Lower lobe of right lung (tissue), 2 donors: ENCODE measurements at regions not wholly inside any gene's neighbourhood (a gene's known extent, or its start where the extent isn't known, plus 50 kb on each side); places are given as distances from the start of the nearest gene placed in this dataset.
"Not testable (repeated sequence)": the region's sequence is repeated elsewhere in the genome, so short reads cannot be mapped to it uniquely, and the experiment has no call there.

Source experiments
- ATAC-seq, 2 donors: fragments of 200-7000 bp; cut with Tn5 transposase; one replicate each; pipeline ENCODE4 v1.9.1; 2020 to 2022; ENCODE audit warnings: mild to moderate bottlenecking in 2 of 2, moderate library complexity in 2 of 2
- DNase-seq: peaks from one replicate; pipeline ENCODE4 v3.0.0-alpha.2; 2020
- H3K27ac ChIP-seq: fragments of 200-600 bp; one replicate; pipeline ENCODE4 v1.8.0; 2022
- H3K27me3 ChIP-seq: fragments of 200-600 bp; one replicate; pipeline ENCODE4 v1.8.0; 2022; ENCODE audit warnings: low read depth
- H3K36me3 ChIP-seq: fragments of 200-600 bp; one replicate; pipeline ENCODE4 v1.8.0; 2022; ENCODE audit warnings: mild to moderate bottlenecking
- H3K4me1 ChIP-seq: fragments of 200-600 bp; one replicate; pipeline ENCODE4 v1.8.0; 2022
- H3K4me3 ChIP-seq: fragments of 200-600 bp; one replicate; pipeline ENCODE4 v1.8.0; 2022; ENCODE audit warnings: mild to moderate bottlenecking
- H3K9me3 ChIP-seq: fragments of 200-600 bp; one replicate; pipeline ENCODE4 v1.8.0; 2022
- intact Hi-C: fragments of 100-400 bp; cut with DNase I; formaldehyde crosslinking; loops from one replicate; pipeline ENCODE4 v1.11.0; 2022
- TF ChIP-seq, protein P1 (sequence below): fragments of 200-600 bp; IDR thresholded peaks from one replicate; pipeline ENCODE4 v1.8.0; 2022; ENCODE audit warnings: antibody characterized with exemption, mild to moderate bottlenecking
- donor health status: DM: no; HTN: yes; CAD: no; lungs with severe emphysema.

DNA sequence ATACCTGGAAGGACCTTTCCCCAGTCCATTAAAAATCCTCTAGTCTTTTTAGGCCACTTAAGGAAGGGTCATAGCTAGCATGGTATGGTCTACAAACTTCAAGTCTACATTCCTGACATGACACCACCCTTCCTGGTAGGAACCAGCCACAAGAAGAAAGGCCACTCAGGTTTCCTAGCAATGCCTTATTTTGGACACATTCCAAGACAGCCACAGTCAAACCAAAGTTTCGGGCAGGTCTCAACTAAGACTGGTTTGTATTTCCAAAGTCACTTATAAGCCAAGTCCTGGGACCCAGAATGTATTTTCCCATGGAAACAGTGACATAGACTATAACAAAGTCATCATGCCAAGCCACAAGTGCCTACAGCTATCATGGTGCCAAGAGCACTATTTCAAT, 50.6 kb upstream of the SLC44A3 start:
- no peaks in the 10 kb centered on the region for H3K36me3 ChIP-seq
- no peaks in the 10 kb centered on the region for H3K9me3 ChIP-seq
- no peak overlapping the region for H3K27ac ChIP-seq
- intact Hi-C loops: no loop called here
- DNase-seq: no peak
- TF ChIP-seq, protein P1, sequence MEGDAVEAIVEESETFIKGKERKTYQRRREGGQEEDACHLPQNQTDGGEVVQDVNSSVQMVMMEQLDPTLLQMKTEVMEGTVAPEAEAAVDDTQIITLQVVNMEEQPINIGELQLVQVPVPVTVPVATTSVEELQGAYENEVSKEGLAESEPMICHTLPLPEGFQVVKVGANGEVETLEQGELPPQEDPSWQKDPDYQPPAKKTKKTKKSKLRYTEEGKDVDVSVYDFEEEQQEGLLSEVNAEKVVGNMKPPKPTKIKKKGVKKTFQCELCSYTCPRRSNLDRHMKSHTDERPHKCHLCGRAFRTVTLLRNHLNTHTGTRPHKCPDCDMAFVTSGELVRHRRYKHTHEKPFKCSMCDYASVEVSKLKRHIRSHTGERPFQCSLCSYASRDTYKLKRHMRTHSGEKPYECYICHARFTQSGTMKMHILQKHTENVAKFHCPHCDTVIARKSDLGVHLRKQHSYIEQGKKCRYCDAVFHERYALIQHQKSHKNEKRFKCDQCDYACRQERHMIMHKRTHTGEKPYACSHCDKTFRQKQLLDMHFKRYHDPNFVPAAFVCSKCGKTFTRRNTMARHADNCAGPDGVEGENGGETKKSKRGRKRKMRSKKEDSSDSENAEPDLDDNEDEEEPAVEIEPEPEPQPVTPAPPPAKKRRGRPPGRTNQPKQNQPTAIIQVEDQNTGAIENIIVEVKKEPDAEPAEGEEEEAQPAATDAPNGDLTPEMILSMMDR: no peak
- no peaks in the 10 kb centered on the region for H3K27me3 ChIP-seq
- no peak for ATAC-seq
- H3K4me3 ChIP-seq: no peak overlapping the region
- peaks cover 20% of the 10 kb centered on the region for H3K4me1 ChIP-seq

DNA sequence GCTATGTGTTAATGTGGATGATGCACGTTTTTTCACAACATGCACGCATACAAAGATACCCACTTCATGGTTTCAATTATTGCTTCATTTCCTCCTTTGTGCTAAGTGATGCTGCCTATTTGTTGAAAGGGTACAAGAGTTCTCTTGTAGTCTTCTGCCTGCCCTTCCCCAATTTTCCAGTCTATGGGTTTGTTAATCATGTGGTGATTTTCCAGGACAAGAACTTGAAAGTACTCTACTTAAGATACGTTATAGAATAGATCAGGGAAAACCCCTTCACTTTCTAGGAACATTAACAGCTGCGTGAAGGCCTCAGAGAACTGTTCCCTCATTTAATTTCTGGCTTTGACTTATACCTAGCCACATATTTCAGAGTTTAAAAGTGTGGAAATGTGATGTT, 52.1 kb upstream of the SLC44A3 start:
- intact Hi-C loops: no loop called here
- TF ChIP-seq, protein P1: no peak
- Histone ChIP-seq H3K4me3 (no peak overlapping the region), H3K36me3 (no peaks in the 10 kb centered on the region), H3K4me1 (peaks cover 9% of the 10 kb centered on the region), H3K27ac (no peak overlapping the region), H3K9me3 (no peaks in the 10 kb centered on the region), H3K27me3 (no peaks in the 10 kb centered on the region)
- DNase-seq (no peak), ATAC-seq (peak in 1 of 2 donors; percentile 35)

DNA sequence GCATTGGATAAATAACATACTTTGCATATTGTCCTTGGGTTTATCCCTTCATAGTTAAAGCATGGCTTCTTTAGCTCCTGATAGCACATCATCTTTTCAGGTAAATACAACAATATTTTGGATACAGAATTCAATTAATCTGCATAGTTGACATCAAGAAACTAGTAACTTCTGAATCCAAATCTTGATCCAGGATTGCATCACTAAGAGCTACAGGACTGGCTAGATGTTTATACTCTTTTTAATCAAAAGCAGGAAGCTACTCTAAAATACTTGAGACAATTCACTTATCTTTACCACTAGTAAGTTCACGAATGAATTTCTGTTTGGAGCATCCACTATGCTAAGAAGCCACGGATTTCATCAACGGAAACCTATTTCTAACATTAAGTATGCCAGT, 54.2 kb upstream of the SLC44A3 start:
- no peaks in the 10 kb centered on the region for H3K4me1 ChIP-seq
- H3K27me3 ChIP-seq: no peaks in the 10 kb centered on the region
- ATAC-seq (no peak), DNase-seq (no peak)
- intact Hi-C loops: no loop called here
- no peak overlapping the region for H3K4me3 ChIP-seq
- TF ChIP-seq, protein P1: no peak
- no peak overlapping the region for H3K27ac ChIP-seq
- no peaks in the 10 kb centered on the region for H3K9me3 ChIP-seq
- no peaks in the 10 kb centered on the region for H3K36me3 ChIP-seq

DNA sequence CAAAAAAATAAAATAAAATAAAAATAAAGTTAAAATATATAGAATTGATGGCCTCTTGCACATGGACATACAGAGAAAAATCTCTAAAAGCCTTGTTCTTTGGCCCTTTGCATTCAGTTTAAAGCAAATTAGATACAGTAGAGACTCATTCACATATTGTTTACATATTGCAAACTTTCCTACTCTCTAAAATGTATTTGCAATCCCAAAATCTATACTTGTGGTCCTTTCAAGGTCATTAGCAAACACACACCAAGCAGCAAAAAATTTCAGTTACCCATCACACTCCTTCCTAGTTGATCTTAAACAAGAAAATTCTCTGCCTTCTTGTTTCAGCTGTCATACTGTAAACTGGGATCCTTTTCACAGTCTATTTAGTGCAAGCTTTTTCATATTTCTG, 61.0 kb upstream of the SLC44A3 start:
- H3K9me3 ChIP-seq: no peaks in the 10 kb centered on the region
- DNase-seq (no peak), ATAC-seq (no peak)
- H3K36me3 ChIP-seq: no peaks in the 10 kb centered on the region
- H3K27ac ChIP-seq: no peak overlapping the region
- peaks cover 20% of the 10 kb centered on the region for H3K4me1 ChIP-seq
- no peak overlapping the region for H3K4me3 ChIP-seq
- intact Hi-C loops: no loop called here
- H3K27me3 ChIP-seq: no peaks in the 10 kb centered on the region
- TF ChIP-seq, protein P1: no peak

GRCh38 chr1:94757931-94758330, 62.2 kb upstream of the SLC44A3 start:
- Histone ChIP-seq H3K9me3 (no peaks in the 10 kb centered on the region), H3K36me3 (no peaks in the 10 kb centered on the region), H3K27me3 (no peaks in the 10 kb centered on the region), H3K4me3 (no peak overlapping the region), H3K4me1 (peaks cover 29% of the 10 kb centered on the region), H3K27ac (no peak overlapping the region)
- DNase-seq: no peak
- TF ChIP-seq, protein P1: no peak
- peak in 1 of 2 donors; percentile 52 for ATAC-seq
- intact Hi-C loops: no loop called here

- TF ChIP-seq, protein P1: no peak
- DNase-seq (no peak), ATAC-seq (peak; percentile 54 to 69)
- intact Hi-C loops: no loop called here
- no peaks in the 10 kb centered on the region for H3K9me3 ChIP-seq
- H3K27me3 ChIP-seq: no peaks in the 10 kb centered on the region
- peaks cover 29% of the 10 kb centered on the region for H3K4me1 ChIP-seq
- no peak overlapping the region for H3K4me3 ChIP-seq
- H3K27ac ChIP-seq: peak overlapping the region; percentile 31
- no peaks in the 10 kb centered on the region for H3K36me3 ChIP-seq
These were observed 64.5 kb upstream of the SLC44A3 start for GRCh38 chr1:94755675-94756074.

DNA sequence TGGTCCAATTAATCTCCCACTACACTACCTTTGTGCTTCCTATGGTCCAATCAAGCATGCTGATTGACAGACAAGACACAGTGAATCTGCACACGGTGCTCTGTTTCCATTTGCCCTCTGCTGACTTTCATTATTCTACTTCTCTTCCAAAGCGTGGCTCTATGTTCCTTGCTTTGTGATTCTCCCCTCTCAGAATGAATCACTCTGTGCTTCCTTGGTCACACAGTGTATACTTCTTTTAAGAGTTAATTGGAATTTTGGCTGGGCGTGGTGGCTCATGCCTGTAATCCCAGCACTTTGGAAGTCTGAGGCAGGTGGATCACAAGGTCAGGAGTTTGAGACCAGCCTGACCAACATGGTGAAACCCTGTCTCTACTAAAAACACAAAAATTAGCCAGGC, 65.1 kb upstream of the SLC44A3 start:
- ATAC-seq, H3K27me3 ChIP-seq, intact Hi-C loops, DNase-seq, H3K4me3 ChIP-seq, H3K9me3 ChIP-seq, H3K36me3 ChIP-seq: not testable (repeated sequence)
- Histone ChIP-seq H3K27ac (peak overlapping the region; percentile 31), H3K4me1 (peaks cover 29% of the 10 kb centered on the region)
